A673 (cell line): ENCODE measurements at regions not wholly inside any gene's neighbourhood (a gene's known extent, or its start where the extent isn't known, plus 50 kb on each side); places are given as distances from the start of the nearest gene placed in this dataset.

Experiments used
- BruUV-seq: library from RNA; stranded (reverse); fragments of 400-500 nt; replicated peaks from 2 replicates; lab custom pipeline; 2021; lab: Mats Ljungman, UMichigan
- CTCF ChIA-PET: fragments of 300-600 bp; sonication (Branson Sonifier 250); formaldehyde crosslinking; loops from one replicate; lab custom pipeline; 2022; ENCODE audit warnings: antibody characterized with exemption; lab: Charles Lee
- POLR2A ChIA-PET: fragments of 300-600 bp; sonication (Branson Sonifier 250); formaldehyde crosslinking; loops from one replicate; lab custom pipeline; 2022; ENCODE audit warnings: antibody characterized with exemption; ENCODE audit not compliant: low non-redundant PET; lab: Charles Lee
- DNase-seq: peaks from one replicate; pipeline ENCODE4 v3.0.0-alpha.2; 2015; ENCODE audit warnings: low spot score
- H3K27ac ChIP-seq: fragments of 200-600 bp; sonication (generic); 2 replicates; pipeline ENCODE4 v1.5.1; 2016; ENCODE audit warnings: mixed run types, low read depth, mild to moderate bottlenecking, mixed read lengths, antibody characterized with exemption, low read length; ENCODE audit not compliant: poor library complexity, severe bottlenecking
- H3K27me3 ChIP-seq: fragments of 200-600 bp; sonication (generic); replicated peaks from 2 replicates; pipeline ENCODE4 v1.6.1; 2017; ENCODE audit warnings: mixed run types, low read depth, mild to moderate bottlenecking, mixed read lengths, antibody characterized with exemption, low read length; ENCODE audit not compliant: insufficient read depth, poor library complexity
- H3K36me3 ChIP-seq: fragments of 200-600 bp; sonication (generic); 2 replicates; pipeline ENCODE4 v1.6.1; 2016; ENCODE audit warnings: mixed run types, mild to moderate bottlenecking, mixed read lengths, antibody characterized with exemption, low read length; ENCODE audit not compliant: insufficient read depth, poor library complexity, severe bottlenecking
- H3K4me1 ChIP-seq: fragments of 200-600 bp; sonication (generic); 2 replicates; pipeline ENCODE4 v1.6.1; 2017; ENCODE audit warnings: mixed run types, mild to moderate bottlenecking, mixed read lengths, antibody characterized with exemption, low read length; ENCODE audit not compliant: insufficient read depth, poor library complexity, severe bottlenecking
- H3K4me3 ChIP-seq: fragments of 200-600 bp; sonication (generic); 2 replicates; pipeline ENCODE4 v1.5.1; 2016; ENCODE audit warnings: low read depth, mixed run types, mild to moderate bottlenecking, mixed read lengths, low read length; ENCODE audit not compliant: poor library complexity, severe bottlenecking
- H3K9me3 ChIP-seq: fragments of 200-600 bp; sonication (generic); 2 replicates; pipeline ENCODE4 v1.6.1; 2016; ENCODE audit warnings: mixed run types, low read depth, mild to moderate bottlenecking, mixed read lengths, antibody characterized with exemption, low read length; ENCODE audit not compliant: poor library complexity, severe bottlenecking
- EZH2 ChIP-seq: fragments of 200-600 bp; sonication (generic); IDR thresholded peaks from 2 replicates; pipeline ENCODE4 v1.6.1; 2017; ENCODE audit warnings: borderline replicate concordance, low read depth, mild to moderate bottlenecking, mixed read lengths, antibody characterized with exemption, low read length; ENCODE audit not compliant: poor library complexity, severe bottlenecking
- intact Hi-C: fragments of 100-400 bp; cut with micrococcal nuclease; formaldehyde crosslinking; loops from one replicate; pipeline ENCODE4 v1.10.0; 2022; ENCODE audit not compliant: unreplicated experiment
- TF ChIP-seq, protein P1 (sequence below): fragments of 300-800, 200-600 bp; sonication (generic); conservative IDR thresholded peaks from 2 replicates; pipeline ENCODE4 v1.5.1; 2017; ENCODE audit warnings: low read depth, mild to moderate bottlenecking, antibody characterized with exemption, low read length, moderate library complexity, mixed read lengths

- Histone ChIP-seq H3K4me3 (no peak overlapping the region), H3K9me3 (no peaks in the 10 kb centered on the region), H3K36me3 (no peaks in the 10 kb centered on the region), H3K27me3 (no peaks in the 10 kb centered on the region), H3K4me1 (peaks cover 22% of the 10 kb centered on the region), H3K27ac (no peak overlapping the region)
- DNase-seq, result no peak
- no TSS peak for BruUV-seq
- ChIA-PET CTCF (no interaction called here), POLR2A (no interaction called here)
- no peak for TF ChIP-seq EZH2
- TF ChIP-seq, protein P1, sequence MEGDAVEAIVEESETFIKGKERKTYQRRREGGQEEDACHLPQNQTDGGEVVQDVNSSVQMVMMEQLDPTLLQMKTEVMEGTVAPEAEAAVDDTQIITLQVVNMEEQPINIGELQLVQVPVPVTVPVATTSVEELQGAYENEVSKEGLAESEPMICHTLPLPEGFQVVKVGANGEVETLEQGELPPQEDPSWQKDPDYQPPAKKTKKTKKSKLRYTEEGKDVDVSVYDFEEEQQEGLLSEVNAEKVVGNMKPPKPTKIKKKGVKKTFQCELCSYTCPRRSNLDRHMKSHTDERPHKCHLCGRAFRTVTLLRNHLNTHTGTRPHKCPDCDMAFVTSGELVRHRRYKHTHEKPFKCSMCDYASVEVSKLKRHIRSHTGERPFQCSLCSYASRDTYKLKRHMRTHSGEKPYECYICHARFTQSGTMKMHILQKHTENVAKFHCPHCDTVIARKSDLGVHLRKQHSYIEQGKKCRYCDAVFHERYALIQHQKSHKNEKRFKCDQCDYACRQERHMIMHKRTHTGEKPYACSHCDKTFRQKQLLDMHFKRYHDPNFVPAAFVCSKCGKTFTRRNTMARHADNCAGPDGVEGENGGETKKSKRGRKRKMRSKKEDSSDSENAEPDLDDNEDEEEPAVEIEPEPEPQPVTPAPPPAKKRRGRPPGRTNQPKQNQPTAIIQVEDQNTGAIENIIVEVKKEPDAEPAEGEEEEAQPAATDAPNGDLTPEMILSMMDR, result no peak
- intact Hi-C loops, result no loop called here
These were observed 160.6 kb upstream of the SHB start for GRCh38 chr9:38229504-38230155.

GRCh38 chr9:38229104-38229500 is 160.1 kb upstream of the SHB start:
- POLR2A ChIA-PET, result no interaction called here
- intact Hi-C loops, result no loop called here

DNA sequence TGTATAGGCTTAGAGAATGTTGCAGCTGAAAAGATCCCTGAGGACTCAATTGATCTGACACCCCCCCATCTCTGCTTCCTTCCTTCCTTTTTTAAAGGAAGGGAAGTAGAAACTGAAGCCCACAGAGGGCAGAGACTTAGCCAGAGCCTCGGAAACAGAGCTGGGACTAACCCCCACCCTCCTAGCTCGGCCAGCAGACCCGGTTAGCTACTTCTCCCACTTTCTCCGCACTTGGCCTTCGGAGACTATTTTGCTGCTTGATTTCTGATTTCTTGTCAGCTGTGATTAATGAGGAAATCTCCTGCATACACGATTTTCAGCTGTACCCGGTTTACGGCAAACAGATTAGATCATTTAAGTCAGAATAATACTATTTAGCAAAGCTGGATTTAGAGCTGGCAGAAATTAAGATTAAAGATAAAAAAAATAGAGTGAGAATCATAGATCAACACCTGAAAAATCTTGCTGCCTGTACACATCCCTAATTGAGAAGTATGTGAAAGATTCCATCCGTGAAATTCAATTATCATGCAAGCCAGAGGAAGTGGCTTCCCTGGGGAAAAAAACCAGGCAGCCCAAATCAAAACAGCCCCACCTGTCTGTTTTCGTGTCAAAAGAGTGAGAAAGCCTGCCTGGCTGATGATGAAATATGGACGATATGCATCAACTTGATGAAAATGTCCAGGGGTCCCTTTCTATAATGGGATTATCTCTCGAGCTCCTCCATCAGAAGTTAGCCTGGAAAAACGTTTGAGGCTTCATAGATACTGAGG is 159.5 kb upstream of the SHB start:
- TF ChIP-seq, protein P1, result no peak
- TF ChIP-seq EZH2, result no peak
- CTCF ChIA-PET, result no interaction called here
- H3K27ac ChIP-seq, result no peak overlapping the region
- no TSS peak for BruUV-seq
- no peaks in the 10 kb centered on the region for H3K36me3 ChIP-seq
- H3K4me1 ChIP-seq, result peaks cover 22% of the 10 kb centered on the region
- H3K27me3 ChIP-seq, result no peaks in the 10 kb centered on the region
- no peak overlapping the region for H3K4me3 ChIP-seq
- intact Hi-C loops, result no loop called here
- no peaks in the 10 kb centered on the region for H3K9me3 ChIP-seq
- peak; percentile 41 for DNase-seq
- POLR2A ChIA-PET, result no interaction called here

More at GRCh38 chr9:38229104-38229500, 160.1 kb upstream of the SHB start:
- Histone ChIP-seq H3K27me3 (no peaks in the 10 kb centered on the region), H3K27ac (no peak overlapping the region), H3K36me3 (no peaks in the 10 kb centered on the region), H3K9me3 (no peaks in the 10 kb centered on the region), H3K4me3 (no peak overlapping the region), H3K4me1 (peaks cover 22% of the 10 kb centered on the region)
- no peak for DNase-seq
- BruUV-seq, result no TSS peak
- TF ChIP-seq, protein P1, result no peak
- TF ChIP-seq EZH2, result no peak
- CTCF ChIA-PET, result no interaction called here
